ENCODE measurements at regions not wholly inside any gene's neighbourhood (a gene's known extent, or its start where the extent isn't known, plus 50 kb on each side); places are given as distances from the start of the nearest gene placed in this dataset.
"Not testable (repeated sequence)": the region's sequence is repeated elsewhere in the genome, so short reads cannot be mapped to it uniquely, and the experiment has no call there.

DNA sequence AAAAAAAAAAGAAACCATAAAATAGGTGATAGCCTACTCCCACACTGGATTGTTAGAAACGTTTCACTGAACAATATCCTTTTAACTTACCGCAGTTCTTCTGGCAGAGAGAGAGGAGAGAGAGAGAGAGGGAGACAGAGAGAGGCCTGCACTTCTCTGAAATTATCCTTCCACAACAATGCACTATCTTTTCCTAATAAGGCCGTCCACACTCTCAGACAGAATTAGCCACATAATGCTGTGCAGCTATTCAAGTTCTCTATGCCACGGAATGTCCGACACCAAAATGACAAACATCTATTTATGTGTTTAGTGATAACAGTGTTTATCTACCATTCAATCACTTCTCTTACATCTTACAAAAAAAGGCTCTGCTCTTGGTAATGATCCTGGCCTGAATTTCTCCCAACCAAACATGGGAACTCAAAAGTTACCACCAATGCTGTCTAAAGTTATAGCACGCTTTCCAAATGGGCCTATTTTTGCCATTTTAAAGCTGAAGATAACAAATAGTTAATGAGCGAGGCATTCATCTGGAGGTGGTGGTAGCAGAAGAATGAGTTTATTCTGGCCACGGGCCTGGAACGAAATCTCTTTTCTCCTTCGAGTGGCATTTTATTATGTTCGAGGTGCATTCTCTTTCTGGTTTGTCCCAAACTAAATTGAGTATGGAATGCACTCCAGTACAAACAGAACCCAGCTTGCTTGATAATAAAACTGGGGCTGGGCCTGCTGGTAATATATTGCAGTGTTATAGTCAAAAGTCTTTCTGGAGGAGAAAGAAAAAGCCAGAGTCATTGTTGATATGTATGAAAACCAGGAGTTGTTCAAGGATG, 160.2 kb upstream of the SVIL start:
- no peak for DNase-seq (ENCODE audit: low read depth)

DNA sequence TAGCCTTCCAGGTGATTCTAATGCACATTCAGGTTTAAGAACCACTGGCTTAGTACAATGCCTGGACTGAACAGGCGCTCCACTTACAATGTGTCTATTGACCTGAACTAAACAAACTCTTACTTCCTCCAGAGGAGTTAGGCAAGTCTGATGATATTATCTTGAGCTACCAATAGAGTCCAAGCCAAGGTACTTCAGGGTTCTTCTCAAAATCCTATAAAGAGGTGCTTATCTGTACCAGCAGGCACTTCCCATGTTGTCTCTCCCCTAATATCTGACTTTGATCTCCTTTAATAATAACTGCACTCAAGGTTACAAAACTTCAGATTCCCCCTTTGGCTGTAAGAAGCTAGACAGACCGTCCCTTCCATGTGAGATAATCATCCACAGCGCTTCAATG, 157.0 kb upstream of the SVIL start:
- DNase-seq (ENCODE audit: low read depth) = no peak

DNA sequence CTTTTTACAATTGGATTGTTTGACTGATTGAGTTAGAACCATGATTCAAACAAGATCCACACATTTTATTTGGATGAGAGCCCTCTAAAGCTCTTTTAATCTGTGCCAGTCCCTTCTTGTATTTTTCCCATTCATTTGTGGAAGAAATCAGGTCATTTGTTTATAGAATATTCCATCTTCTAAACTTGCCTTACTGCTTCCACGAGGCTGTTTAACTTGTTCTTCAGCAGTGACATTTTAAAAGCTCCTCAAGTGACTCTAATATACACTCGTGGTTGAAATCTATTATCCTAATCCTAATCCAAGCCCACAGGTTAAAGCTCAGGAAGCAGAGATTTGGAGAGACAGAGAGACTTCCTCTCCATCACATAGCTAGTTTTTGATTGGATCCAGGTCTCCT, 155.4 kb upstream of the SVIL start:
- no peak for DNase-seq (ENCODE audit: low read depth)

DNA sequence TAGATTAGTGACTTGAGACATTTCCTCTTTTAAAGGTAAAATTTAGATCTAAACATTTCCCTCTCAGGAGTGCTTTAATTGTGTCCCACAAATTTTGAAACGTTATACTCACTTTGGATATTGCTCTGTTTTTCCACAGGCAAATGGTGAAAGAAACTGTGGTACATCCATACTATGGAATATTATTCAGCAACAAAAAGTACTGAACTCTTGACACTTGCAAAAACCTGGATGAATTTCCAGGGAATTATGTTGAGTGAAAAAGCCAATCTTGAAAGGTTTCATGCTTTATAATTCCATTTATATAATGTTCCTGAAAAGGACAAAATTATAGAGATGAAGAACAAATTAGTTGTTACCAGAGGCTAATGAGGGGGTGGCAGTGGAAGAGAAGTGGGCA, 153.3 kb upstream of the SVIL start:
- DNase-seq (ENCODE audit: low read depth) = no peak

DNA sequence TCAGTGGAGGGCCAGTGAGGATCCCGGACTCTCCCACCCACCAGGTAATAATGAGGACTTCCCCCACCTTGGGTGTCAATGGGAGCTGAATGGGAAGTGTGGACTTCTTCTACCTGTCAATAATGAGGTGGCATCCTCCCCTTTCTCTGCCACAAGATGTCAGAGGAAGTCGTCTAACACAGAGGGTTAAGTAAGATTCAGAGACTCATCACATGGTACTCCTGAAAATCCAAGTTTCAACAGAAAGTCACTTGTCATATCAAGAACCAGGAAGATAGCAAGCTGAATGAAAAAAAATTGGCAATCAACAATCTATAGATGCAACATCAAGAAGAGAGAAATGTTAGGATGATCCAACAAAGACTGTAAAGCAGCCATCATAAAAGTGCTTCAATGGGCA, 150.9 kb upstream of the SVIL start:
- DNase-seq (ENCODE audit: low read depth) = no peak

DNA sequence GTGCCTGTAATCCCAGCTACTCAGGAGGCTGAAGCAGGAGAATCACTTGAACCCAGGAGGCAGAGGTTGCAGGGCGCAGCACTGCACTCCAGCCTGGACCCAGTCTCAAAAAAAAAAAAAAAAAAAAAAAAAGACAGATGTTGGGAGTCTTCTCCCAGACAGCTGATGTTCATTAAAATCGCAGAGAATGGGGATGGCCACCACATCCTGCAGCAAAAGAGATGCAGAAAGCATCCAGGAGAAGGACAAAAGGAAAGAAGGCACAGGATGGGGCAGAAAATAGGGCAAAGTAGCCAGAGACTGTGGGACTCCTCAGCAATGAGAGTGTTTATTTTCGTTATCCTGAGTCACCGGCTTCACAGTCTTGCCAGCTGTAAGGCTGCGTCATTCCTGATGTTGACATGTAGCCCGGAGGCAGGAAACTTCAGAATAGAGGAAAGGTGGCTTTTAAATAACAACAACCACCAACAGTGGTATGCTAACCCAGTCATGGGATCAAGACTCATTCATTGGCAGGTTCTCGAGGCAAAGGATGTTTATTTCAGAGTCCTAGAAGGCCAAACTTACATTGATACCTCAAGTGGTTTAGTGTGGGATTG, 149.5 kb upstream of the SVIL start:
- DNase-seq (ENCODE audit: low read depth) = peak; percentile 98

DNA sequence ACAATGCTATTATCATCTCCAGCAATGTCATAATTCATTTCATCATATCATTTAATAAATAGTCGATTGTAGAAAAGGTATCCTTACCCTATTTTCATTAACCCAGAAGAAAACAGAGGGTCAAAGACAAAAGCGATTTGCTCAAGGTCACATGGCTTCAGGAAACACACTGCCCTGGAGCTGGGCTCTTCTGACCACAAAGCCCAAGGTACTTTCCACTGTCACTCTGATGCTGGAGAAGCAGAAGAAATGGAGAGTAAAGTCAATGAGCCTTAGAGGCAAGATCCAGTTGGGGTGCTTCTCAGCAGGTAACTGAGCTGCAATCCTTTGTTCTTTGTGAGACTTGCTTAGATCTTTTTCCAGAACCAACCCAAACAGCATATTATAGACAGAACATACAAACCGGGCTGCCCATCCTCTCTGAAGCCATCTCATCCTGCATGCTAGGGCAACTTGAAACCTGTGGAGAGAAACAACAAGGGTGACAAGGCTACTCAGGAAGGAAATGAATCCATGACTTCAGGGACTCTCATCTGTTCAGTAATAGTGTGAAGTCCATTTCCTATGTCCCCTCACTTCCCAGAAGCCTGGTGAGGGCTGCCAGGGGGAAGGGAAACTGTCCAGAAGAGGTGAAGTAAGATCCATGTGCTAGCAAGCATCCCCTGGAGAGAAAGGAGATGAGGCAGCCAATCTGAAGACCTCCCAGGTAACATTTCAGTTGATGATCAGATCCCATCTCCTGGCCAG, 148.6 kb upstream of the SVIL start:
- DNase-seq (ENCODE audit: low read depth) = no peak

DNA sequence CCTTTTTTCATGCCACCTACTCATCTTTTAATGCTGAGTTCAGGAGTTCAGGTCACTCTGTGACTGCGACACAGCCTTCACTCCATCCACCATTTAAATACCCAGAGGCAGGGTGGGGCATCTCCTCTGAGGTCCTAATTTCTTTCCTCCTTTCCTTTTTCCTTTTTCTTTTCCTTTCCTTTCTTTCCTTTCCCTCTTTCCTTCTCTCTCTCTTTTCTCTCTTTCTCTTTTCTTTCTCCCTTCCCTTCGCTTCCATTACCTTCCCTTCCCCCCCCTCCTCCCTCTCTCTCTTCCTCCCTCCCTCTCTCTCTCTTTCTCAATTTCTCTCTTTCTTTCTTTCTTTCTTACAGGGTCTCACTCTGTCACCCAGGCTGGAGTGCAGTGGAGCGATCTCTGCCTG, 145.9 kb upstream of the SVIL start:
- no peak for DNase-seq (ENCODE audit: low read depth)

DNA sequence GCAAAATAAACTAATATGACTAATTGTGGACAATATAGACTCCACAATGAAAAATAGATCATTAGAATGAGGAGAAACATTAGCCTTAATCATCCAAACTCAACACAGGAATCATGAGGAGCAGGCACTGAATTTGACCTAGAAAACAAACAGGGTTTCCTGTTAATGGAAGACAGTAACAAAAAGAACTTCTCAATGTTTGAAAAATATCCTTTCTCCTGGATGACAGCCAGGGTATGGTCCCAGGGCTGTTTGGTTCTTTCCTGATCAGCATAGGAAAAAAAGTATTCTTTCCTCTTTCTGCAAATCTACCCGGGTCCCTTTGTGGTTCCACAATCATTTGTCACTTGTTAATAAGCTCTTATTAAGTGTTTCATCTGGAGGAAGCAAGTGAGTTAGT, 145.3 kb upstream of the SVIL start:
- no peak for DNase-seq (ENCODE audit: low read depth)

DNA sequence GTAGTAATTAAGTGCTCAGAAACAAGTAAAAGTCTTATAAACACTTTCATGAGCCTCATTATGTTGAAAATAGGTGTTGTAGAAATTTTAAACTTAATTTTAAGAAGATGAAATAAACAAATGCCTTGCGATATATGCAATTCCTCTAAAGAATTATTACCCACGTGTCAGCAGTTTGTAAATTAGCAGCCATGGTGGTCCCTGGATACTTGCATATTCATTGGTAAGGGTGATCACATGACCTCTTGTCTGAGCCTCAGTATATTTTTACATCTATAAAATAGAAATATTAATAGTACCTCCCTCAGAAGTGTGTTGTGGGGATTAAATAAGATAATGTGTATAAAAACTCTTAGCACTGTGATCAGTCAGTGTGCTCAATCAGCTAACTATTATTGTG, 141.5 kb upstream of the SVIL start:
- DNase-seq (ENCODE audit: low read depth) = no peak

DNA sequence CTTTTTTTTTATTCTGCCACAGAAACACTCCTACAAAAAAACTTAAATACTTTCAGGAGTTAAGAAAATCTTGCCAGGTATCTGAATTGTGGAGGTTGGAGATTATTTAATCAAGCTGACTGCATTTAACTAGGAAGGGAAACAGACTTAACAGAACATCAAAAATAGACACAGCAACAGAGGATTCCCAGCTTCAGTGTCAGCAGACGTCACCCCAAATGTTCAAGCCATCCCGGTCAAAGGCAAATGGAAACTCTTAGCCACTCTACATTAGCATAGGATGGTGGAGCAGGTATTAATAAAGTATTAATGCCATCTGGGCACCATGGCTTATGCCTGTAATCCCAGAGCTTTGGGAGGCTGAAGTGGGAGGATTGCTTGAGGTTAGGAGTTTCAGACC, 139.7 kb upstream of the SVIL start:
- no peak for DNase-seq (ENCODE audit: low read depth)

DNA sequence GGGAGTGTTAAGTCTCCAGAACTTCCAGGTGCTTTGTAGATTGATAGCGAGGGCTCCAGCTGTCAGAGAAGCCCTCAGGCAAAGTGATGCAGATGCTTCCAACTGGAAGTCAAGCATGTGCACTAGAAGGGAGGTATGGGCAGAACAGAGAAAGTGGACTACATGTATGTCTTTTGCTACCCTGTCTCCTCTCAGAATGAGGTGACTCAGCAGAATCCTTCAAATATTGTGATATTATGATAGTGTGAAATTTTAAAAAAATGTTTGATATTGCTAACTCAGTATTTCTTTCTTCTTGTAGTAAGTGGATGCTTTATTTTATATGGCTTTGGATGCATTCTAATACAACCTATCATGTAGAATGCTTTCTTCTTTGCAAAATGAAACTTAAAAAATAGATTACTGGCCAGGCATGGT, 138.9 kb upstream of the SVIL start:
- no peak for DNase-seq (ENCODE audit: low read depth)

DNA sequence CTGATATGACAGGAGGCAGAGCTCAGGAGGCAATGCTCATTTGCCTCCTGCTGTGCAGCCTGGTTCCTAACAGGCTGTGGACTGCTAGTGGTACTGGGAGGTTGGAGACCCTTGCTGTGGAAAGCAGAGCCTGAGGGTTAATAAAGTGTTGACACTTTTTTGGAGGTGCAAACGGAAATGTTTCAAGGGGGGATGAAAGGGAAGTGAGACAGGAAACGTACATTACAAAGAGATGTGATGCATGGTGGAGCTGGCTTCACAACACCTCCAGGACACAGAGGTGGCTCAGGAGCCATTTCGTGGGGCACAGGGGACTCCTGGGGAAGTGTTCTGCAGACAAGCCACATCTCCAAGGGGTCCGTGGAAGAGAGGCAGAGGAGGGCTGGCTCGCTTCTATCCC, 137.6 kb upstream of the SVIL start:
- DNase-seq (ENCODE audit: low read depth) = no peak

DNA sequence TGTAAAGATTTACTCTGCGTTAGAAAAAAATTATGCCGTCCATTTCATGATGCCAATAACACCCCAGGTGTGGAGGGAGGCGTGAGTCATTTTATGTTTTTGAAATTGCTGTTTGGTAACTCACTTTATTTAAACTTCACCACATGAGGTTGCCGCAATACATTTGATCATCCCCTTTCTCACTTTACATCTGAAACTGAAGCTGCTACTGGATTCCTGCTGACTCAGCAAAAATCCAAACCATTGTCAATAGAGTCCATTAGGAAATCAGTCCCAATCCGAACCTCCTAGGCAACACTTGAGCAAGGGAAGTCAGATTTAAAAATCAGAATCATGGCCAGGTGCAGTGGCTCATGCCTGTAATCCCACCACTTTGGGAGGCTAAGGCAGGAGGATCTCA, 136.6 kb upstream of the SVIL start:
- DNase-seq (ENCODE audit: low read depth) = no peak

DNA sequence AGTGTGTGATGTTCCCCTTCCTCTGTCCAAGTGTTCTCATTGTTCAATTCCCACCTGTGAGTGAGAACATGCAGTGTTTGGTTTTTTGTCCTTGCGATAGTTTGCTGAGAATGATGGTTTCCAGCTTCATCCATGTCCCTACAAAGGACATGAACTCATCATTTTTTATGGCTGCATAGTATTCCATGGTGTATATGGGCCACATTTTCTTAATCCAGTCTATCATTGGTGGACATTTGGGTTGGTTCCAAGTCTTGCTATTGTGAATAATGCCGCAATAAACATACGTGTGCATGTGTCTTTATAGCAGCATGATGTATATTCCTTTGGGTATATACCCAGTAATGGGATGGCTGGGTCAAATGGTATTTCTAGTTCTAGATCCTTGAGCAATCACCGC, 134.5 kb upstream of the SVIL start:
- DNase-seq (ENCODE audit: low read depth) = not testable (repeated sequence)

DNA sequence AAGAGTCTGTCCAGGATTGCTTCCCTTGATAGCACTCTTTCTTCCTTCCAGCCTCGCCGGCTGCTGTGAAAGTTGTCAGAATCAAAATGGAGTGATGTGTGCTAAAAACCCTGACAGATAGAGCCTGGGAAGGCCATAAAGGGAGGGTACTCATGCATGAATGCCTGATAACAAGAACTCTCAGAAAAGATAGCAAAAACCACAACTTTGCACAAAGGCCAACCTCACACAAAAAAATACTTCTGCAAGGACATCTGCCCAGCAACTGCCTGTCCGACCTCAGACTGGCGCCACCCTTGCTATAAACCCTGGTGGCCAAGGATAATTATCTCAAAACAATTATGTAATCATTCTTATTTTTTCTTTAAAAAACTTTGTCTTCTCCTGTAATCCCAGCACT, 133.2 kb upstream of the SVIL start:
- no peak for DNase-seq (ENCODE audit: low read depth)

DNA sequence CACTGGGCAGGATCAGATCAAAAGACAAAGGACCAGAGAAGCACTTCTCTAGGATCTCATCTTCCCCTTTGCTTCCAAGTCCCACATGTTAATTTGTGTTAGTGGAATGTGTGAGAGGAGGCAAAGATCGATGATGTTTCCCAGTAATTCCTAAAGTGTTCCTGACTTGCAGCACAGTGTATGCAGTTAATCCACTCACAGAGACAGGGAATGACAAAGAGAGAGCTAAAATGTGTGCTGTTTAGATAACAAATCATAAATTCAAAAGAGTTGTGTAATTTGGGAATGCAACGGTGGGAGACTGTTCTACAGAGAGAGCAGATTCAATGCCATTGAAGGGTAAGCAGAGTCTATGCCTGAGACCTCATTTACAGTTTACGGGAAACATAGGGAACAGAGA, 132.0 kb upstream of the SVIL start:
- no peak for DNase-seq (ENCODE audit: low read depth)

DNA sequence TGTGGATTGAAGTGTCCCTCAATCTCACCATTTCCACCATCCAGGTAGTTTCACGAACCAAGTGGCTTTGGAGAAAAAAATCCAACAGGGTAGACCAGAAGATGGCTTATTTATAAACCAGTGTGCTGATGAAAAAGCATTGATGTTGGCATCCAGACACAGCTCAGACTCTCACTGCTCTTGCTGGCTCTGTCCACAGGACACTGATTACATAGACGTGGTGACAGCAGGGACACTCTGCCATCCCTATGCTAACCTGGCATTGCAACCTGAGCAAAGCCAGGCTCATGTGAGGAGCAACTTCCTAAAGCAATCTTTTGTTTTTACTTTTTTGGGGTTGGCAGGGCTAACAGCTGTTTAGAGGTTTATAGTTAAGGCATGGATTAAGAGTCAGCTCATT, 130.6 kb upstream of the SVIL start:
- DNase-seq (ENCODE audit: low read depth) = no peak

DNA sequence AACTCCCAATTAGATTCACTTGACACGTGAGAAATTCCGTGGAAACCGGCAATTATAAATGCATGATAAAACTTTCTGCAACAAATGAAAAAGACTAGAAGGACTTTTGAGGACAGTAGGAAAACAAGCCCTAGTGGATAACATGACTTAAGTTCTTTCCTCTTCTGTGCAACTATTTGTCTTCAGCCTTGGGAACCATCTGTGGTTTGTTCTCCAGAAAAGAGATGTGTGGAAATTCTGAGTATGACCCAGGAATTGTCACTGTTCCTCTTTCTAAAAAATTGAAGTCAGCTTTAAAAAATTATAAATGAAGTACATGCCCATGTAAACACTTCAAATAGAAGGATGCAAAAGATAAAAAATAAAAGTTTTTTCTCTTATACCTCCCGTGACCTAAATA, 128.6 kb upstream of the SVIL start:
- no peak for DNase-seq (ENCODE audit: low read depth)

DNA sequence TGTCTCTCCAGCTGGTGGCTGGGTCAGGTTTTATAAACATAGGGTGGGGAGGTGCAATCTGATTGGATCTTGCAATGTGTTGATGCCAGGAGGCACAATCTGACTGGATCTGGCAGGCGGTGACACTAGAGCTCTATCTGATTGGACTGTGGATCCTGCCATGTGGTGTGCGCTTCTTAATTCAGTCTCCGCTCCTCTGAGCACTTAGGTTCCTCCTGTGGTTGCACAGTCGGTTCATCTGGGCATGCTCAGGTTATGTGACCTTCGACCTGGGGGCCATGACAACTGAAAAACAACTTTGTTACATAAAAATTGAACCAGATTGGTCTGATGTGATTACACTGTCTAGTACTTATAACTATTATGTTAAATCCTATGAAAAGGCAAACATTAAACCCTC, 127.1 kb upstream of the SVIL start:
- no peak for DNase-seq (ENCODE audit: low read depth)

DNA sequence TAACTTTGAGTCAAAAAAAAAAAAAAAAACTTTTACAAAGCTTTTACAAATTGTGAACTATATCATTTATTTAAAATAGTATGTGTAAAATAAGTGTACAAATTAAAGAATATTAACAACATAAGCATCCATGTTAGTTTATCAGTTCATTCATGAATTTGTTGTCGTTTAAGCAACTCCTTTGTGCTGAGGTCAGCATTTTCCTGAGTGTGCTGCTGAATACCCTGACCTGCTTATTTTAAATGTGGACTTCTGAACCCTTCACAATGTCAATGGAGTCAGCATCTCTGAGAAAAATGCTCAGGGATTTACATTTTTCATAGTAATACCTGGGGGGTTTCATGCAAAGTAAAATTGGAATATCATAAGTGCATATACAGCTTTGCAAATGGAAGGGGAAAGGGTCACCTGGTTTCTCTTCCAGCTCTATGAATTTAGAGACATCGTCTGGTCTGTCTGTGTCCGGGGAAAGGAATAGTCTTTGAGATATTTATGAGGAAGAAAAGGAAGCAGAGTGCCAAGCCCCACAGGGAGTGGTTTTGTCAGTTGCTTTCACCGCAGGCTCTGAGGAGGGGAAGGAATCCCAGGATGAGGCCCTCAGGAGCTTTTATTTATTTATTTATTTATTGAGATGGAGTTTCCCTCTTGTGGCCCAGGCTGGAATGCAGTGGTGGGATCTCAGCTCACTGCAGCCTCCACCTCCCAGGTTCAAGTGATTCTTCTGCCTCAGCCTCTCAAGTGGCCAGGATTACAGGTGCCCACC, 125.5 kb upstream of the SVIL start:
- DNase-seq (ENCODE audit: low read depth) = no peak

DNA sequence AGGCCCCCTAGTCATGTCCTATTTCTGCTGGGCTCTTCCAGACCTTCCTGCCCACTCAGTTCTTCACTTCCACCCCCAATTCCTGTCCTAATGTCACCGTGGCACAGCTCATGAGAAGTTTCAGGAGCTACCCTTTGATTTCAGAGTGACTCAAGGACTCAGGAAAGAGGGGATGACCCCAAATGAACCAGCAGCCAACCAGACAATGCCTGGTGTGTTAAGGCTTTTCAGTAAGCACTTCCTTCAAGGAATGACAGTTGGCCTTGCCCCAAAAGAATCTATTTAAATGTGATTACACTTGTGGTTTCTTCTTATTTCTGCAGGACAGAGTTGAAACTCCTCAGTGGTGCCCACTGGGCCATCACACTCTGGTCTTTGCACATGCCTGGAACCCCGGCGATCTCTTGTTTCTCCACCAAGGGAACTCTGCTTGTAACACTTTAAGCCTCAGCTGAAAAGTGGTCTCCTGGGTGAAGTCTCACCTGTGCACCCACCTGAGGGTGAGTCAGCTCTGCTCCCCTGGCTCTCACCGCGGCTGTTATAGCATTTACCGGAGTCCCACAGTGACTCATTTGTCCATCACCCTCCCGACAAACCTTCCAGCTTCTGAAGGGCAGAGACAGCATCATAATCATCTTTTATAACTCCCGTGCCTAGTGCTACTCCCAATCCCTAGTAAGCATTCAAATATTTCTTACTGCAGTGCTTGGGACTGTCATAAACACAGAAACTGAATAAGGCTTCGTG, 123.0 kb upstream of the SVIL start:
- no peak for DNase-seq (ENCODE audit: low read depth)
